IMR-90 (cell line): ENCODE measurements at regions not wholly inside any gene's neighbourhood (a gene's known extent, or its start where the extent isn't known, plus 50 kb on each side); places are given as distances from the start of the nearest gene placed in this dataset.

ENCODE experiments used
- ATAC-seq: fragments of 200-7000 bp; cut with Tn5 transposase; 2 replicates; pipeline ENCODE4 v1.9.1; 2020; ENCODE audit warnings: low read depth, mild to moderate bottlenecking, moderate library complexity
- BruUV-seq: library from RNA; stranded (reverse); fragments of 400-500 nt; replicated peaks from 2 replicates; lab custom pipeline; 2021; lab: Mats Ljungman, UMichigan
- CTCF ChIA-PET: fragments of 300-600 bp; formaldehyde crosslinking; extraction: SDS; loops from one replicate; lab custom pipeline; 2021; ENCODE audit warnings: antibody characterized with exemption; lab: Yijun Ruan, JAX
- POLR2A ChIA-PET: fragments of 300-600 bp; sonication (Branson Sonifier 250); formaldehyde crosslinking; loops from one replicate; lab custom pipeline; 2022; ENCODE audit warnings: antibody characterized with exemption; ENCODE audit not compliant: unreplicated experiment; lab: Charles Lee
- DNase-seq: peaks from one replicate; pipeline ENCODE4 v3.0.0; 2013
- H2AFZ ChIP-seq: replicated peaks from 2 replicates; pipeline ENCODE3; 2013; ENCODE audit warnings: low read length, mild to moderate bottlenecking; ENCODE audit not compliant: poor library complexity
- H2AK5ac ChIP-seq: 2 replicates; pipeline ENCODE4 v1.6.1; 2013; ENCODE audit warnings: low read depth, low read length, inconsistent platforms
- H2AK9ac ChIP-seq: replicated peaks from 2 replicates; pipeline ENCODE3; 2013; ENCODE audit warnings: mild to moderate bottlenecking, low read depth, low read length, moderate library complexity; ENCODE audit not compliant: poor library complexity
- H2BK120ac ChIP-seq: 2 replicates; pipeline ENCODE4 v1.6.1; 2013; ENCODE audit warnings: low read depth, low read length, inconsistent platforms
- H2BK15ac ChIP-seq: 3 replicates; pipeline ENCODE4 v1.6.1; 2013; ENCODE audit warnings: low read depth, low read length, inconsistent platforms
- H2BK20ac ChIP-seq: 2 replicates; pipeline ENCODE4 v1.6.1; 2013; ENCODE audit warnings: low read depth, mild to moderate bottlenecking, inconsistent platforms, low read length, moderate library complexity
- H2BK5ac ChIP-seq: 2 replicates; pipeline ENCODE4 v1.6.1; 2013; ENCODE audit warnings: mild to moderate bottlenecking, low read depth, low read length, inconsistent platforms; ENCODE audit not compliant: poor library complexity, severe bottlenecking
- H3K14ac ChIP-seq: replicated peaks from 2 replicates; pipeline ENCODE4 v1.6.1; 2013; ENCODE audit warnings: low read depth, low read length, inconsistent platforms
- H3K18ac ChIP-seq: 2 replicates; pipeline ENCODE4 v1.6.1; 2013; ENCODE audit warnings: low read depth, low read length, control low read depth
- H3K23ac ChIP-seq: 2 replicates; pipeline ENCODE4 v1.6.1; 2013; ENCODE audit warnings: low read depth, low read length, inconsistent platforms
- H3K27ac ChIP-seq: 2 replicates; pipeline ENCODE4 v1.5.1; 2013; ENCODE audit warnings: mild to moderate bottlenecking, control low read depth, low read length; ENCODE audit not compliant: insufficient read depth
- H3K27me3 ChIP-seq: 2 replicates; pipeline ENCODE4 v1.6.1; 2013; ENCODE audit warnings: low read length; ENCODE audit not compliant: control insufficient read depth, insufficient read depth
- H3K36me3 ChIP-seq: 2 replicates; pipeline ENCODE4 v1.6.1; 2013; ENCODE audit warnings: low read length, mixed read lengths; ENCODE audit not compliant: control insufficient read depth, insufficient read depth
- H3K4ac ChIP-seq: 2 replicates; pipeline ENCODE4 v1.6.1; 2013; ENCODE audit warnings: low read depth, low read length, inconsistent platforms
- H3K4me1 ChIP-seq: 2 replicates; pipeline ENCODE4 v1.6.1; 2013; ENCODE audit warnings: low read length, mixed read lengths; ENCODE audit not compliant: control insufficient read depth, insufficient read depth
- H3K4me2 ChIP-seq: 2 replicates; pipeline ENCODE4 v1.6.1; 2013; ENCODE audit warnings: low read depth, mild to moderate bottlenecking, control low read depth, low read length, moderate library complexity
- H3K4me3 ChIP-seq: 2 replicates; pipeline ENCODE4 v1.5.1; 2013; ENCODE audit warnings: low read depth, mild to moderate bottlenecking, control low read depth, low read length, moderate library complexity; ENCODE audit not compliant: insufficient read depth
- H3K56ac ChIP-seq: 2 replicates; pipeline ENCODE4 v1.6.1; 2013; ENCODE audit warnings: low read length, inconsistent platforms; ENCODE audit not compliant: insufficient read depth; ENCODE audit errors: extremely low read depth
- H3K79me1 ChIP-seq, 2 experiments: 2 replicates each; pipeline ENCODE4 v1.6.1; 2013; ENCODE audit warnings: low read length in 2 of 2, inconsistent platforms in 1 of 2, low read depth in 1 of 2
- H3K9ac ChIP-seq: 2 replicates; pipeline ENCODE4 v1.6.1; 2013; ENCODE audit warnings: low read depth, low read length, control low read depth
- H3K9me1 ChIP-seq: 2 replicates; pipeline ENCODE4 v1.6.1; 2013; ENCODE audit warnings: low read length, inconsistent platforms; ENCODE audit not compliant: insufficient read depth
- H3K9me3 ChIP-seq: 2 replicates; pipeline ENCODE4 v1.6.1; 2013; ENCODE audit warnings: low read length; ENCODE audit not compliant: control insufficient read depth, insufficient read depth
- H4K20me1 ChIP-seq: 2 replicates; pipeline ENCODE4 v1.6.1; 2013; ENCODE audit warnings: low read length, inconsistent platforms; ENCODE audit not compliant: insufficient read depth
- H4K5ac ChIP-seq: 2 replicates; pipeline ENCODE4 v1.6.1; 2013; ENCODE audit warnings: mild to moderate bottlenecking, low read depth, low read length, control low read depth
- H4K8ac ChIP-seq, 2 experiments: 2 replicates each; pipeline ENCODE4 v1.6.1; 2013; ENCODE audit warnings: low read depth in 2 of 2, low read length in 2 of 2, control low read depth in 1 of 2, inconsistent platforms in 1 of 2
- H4K91ac ChIP-seq: 2 replicates; pipeline ENCODE4 v1.6.1; 2013; ENCODE audit warnings: low read depth, low read length, inconsistent platforms; ENCODE audit not compliant: insufficient read depth
- BHLHE40 ChIP-seq: fragments of 150-350 bp; IDR thresholded peaks from 2 replicates; pipeline ENCODE4 v1.6.1; 2016; ENCODE audit warnings: mild to moderate bottlenecking, low read depth, low read length
- CEBPB ChIP-seq: IDR thresholded peaks from 2 replicates; pipeline ENCODE4 v1.6.1; 2012; ENCODE audit warnings: low read depth, low read length, improper control_type of control experiment
- CHD1 ChIP-seq: IDR thresholded peaks from 2 replicates; pipeline ENCODE4 v1.6.1; 2012; ENCODE audit warnings: low read depth, low read length, improper control_type of control experiment
- MAZ ChIP-seq: IDR thresholded peaks from 2 replicates; pipeline ENCODE4 v1.6.1; 2012; ENCODE audit warnings: low read depth, mild to moderate bottlenecking, low read length, improper control_type of control experiment, moderate library complexity, borderline replicate concordance
- NFE2L2 ChIP-seq: fragments of 150-350 bp; IDR thresholded peaks from 2 replicates; pipeline ENCODE4 v1.6.1; 2016; ENCODE audit warnings: low read depth, mild to moderate bottlenecking, low read length
- POLR2A ChIP-seq: IDR thresholded peaks from 2 replicates; pipeline ENCODE4 v1.6.1; 2012; ENCODE audit warnings: mild to moderate bottlenecking, low read depth, low read length
- RAD21 ChIP-seq: IDR thresholded peaks from 2 replicates; pipeline ENCODE4 v1.6.1; 2012; ENCODE audit warnings: low read length, improper control_type of control experiment
- RFX5 ChIP-seq: IDR thresholded peaks from 2 replicates; pipeline ENCODE4 v1.8.0; 2012; ENCODE audit warnings: low read depth, mild to moderate bottlenecking, low read length, moderate library complexity
- SMC3 ChIP-seq: fragments of 150-350 bp; IDR thresholded peaks from 2 replicates; pipeline ENCODE4 v1.6.1; 2016; ENCODE audit warnings: low read depth, mild to moderate bottlenecking, antibody characterized with exemption, low read length, moderate library complexity
- WGBS, 2 experiments: methylation state at CpG; one replicate each; pipeline versions ENCODE4 v1.1.5 to v1.1.7; 2013; ENCODE audit warnings: missing lambda C conversion rate in 2 of 2; ENCODE audit not compliant: insufficient read length in 1 of 2; ENCODE audit errors: extremely low coverage in 2 of 2; 5-methylcytosine and 5-hydroxymethylcytosine counted together
- dilution Hi-C: fragments of 300-500 bp; cut with HindIII; formaldehyde crosslinking; loops from one replicate; pipeline ENCODE4 v1.14.3; 2018; ENCODE audit warnings: low sequenced_read_pairs; ENCODE audit not compliant: unreplicated experiment
- in situ Hi-C: fragments of 300-500 bp; cut with MboI; formaldehyde crosslinking; loops from 3 replicates; pipeline ENCODE4 v1.14.3; 2019; ENCODE audit warnings: low sequenced_read_pairs, inconsistent platforms, mixed read lengths
- intact Hi-C: fragments of 100-400 bp; cut with micrococcal nuclease; formaldehyde crosslinking; loops from 2 replicates; pipeline ENCODE4 v1.10.0; 2022
- TF ChIP-seq, protein P1 (sequence below): fragments of 150-350 bp; IDR thresholded peaks from 2 replicates; pipeline ENCODE4 v1.6.1; 2016; ENCODE audit warnings: low read depth, mild to moderate bottlenecking, low read length, moderate library complexity, borderline replicate concordance
- TF ChIP-seq, protein P2 (sequence below): fragments of 150-350 bp; IDR thresholded peaks from 2 replicates; pipeline ENCODE4 v1.6.1; 2017; ENCODE audit warnings: mild to moderate bottlenecking, antibody characterized with exemption, low read length, low read depth
- TF ChIP-seq, protein P3 (sequence below): conservative IDR thresholded peaks from 2 replicates; pipeline ENCODE4 v1.5.1; 2012; ENCODE audit warnings: mild to moderate bottlenecking, low read depth, low read length, improper control_type of control experiment

DNA sequence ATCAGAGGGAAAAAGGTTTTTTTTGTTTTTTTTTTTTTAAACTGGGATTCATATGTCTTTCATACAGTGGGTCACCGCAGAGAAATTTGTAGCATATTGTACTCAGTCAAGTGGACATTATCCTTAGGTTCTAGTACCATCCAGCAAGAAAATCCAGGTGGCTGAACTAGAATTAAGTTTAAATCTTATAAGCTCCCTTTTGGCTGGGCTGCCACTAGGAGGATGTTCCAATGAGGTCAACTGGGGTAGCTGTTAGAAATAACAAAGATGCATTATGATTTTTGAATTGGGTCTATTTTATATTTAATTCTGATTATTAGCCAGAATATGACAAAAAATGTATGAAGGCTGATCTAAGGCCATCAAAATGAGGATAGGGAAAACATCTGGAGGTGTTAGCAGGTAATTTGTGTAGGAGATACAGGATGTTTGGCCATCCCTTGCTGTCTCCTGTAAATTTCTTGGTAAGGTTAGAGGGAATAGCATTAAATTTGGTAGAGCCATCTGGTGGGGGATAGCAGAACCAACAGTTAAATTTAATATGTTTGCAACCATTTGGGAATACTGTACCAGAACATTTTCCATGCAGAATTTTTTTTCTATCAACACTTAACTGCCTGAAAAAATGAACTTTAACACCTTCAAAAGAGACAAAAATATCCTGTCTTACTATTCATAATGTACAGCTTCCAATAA, 568.5 kb upstream of the B3GALT2 start:
- ChIA-PET CTCF (interaction anchor here (0.6 to 0.7 kb wide), 2 partner anchors 11 to 193 kb away, joined by 3 read pairs; no protein-coding TSS in a partner anchor), POLR2A (no interaction called here)
- Histone ChIP-seq H3K27ac (no peak overlapping the region), H2BK5ac (no peak overlapping the region), H3K36me3 (no peaks in the 10 kb centered on the region), H3K56ac (no peak overlapping the region), H3K79me1 (no peaks in the 10 kb centered on the region), H3K18ac (no peak overlapping the region), H3K14ac (no peak overlapping the region), H3K9me3 (no peaks in the 10 kb centered on the region), H3K27me3 (no peaks in the 10 kb centered on the region), H2BK15ac (no peak overlapping the region), H3K4ac (no peak overlapping the region), H4K91ac (no peak overlapping the region), H2AFZ (no peak overlapping the region), H2BK20ac (no peak overlapping the region), H3K9ac (no peak overlapping the region), H2AK5ac (no peak overlapping the region), H2BK120ac (no peak overlapping the region), H3K4me3 (no peak overlapping the region), H3K9me1 (no peaks in the 10 kb centered on the region), H4K8ac (no peak overlapping the region), H3K4me1 (no peaks in the 10 kb centered on the region; the same call in 1 of the 2 replicates), H4K20me1 (no peaks in the 10 kb centered on the region), H4K5ac (no peak overlapping the region), H3K4me2 (no peak overlapping the region), H3K23ac (no peak overlapping the region), H2AK9ac (no peak overlapping the region)
- TF ChIP-seq RAD21 (peak; percentile 16; the same call in 1 of the 2 replicates), NFE2L2 (no peak), SMC3 (peak; percentile 29; the same call in 1 of the 2 replicates), RFX5 (no peak), CEBPB (no peak), MAZ (no peak), POLR2A (no peak), BHLHE40 (no peak), CHD1 (no peak)
- TF ChIP-seq, protein P1, sequence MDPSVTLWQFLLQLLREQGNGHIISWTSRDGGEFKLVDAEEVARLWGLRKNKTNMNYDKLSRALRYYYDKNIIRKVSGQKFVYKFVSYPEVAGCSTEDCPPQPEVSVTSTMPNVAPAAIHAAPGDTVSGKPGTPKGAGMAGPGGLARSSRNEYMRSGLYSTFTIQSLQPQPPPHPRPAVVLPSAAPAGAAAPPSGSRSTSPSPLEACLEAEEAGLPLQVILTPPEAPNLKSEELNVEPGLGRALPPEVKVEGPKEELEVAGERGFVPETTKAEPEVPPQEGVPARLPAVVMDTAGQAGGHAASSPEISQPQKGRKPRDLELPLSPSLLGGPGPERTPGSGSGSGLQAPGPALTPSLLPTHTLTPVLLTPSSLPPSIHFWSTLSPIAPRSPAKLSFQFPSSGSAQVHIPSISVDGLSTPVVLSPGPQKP, result no peak
- TF ChIP-seq, protein P2, sequence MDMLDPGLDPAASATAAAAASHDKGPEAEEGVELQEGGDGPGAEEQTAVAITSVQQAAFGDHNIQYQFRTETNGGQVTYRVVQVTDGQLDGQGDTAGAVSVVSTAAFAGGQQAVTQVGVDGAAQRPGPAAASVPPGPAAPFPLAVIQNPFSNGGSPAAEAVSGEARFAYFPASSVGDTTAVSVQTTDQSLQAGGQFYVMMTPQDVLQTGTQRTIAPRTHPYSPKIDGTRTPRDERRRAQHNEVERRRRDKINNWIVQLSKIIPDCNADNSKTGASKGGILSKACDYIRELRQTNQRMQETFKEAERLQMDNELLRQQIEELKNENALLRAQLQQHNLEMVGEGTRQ, result no peak
- TF ChIP-seq, protein P3, sequence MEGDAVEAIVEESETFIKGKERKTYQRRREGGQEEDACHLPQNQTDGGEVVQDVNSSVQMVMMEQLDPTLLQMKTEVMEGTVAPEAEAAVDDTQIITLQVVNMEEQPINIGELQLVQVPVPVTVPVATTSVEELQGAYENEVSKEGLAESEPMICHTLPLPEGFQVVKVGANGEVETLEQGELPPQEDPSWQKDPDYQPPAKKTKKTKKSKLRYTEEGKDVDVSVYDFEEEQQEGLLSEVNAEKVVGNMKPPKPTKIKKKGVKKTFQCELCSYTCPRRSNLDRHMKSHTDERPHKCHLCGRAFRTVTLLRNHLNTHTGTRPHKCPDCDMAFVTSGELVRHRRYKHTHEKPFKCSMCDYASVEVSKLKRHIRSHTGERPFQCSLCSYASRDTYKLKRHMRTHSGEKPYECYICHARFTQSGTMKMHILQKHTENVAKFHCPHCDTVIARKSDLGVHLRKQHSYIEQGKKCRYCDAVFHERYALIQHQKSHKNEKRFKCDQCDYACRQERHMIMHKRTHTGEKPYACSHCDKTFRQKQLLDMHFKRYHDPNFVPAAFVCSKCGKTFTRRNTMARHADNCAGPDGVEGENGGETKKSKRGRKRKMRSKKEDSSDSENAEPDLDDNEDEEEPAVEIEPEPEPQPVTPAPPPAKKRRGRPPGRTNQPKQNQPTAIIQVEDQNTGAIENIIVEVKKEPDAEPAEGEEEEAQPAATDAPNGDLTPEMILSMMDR, result no peak
- intact Hi-C loops (no loop called here), dilution Hi-C loops (no loop called here), in situ Hi-C loops (no loop called here)
- DNase-seq (no peak), ATAC-seq (no peak)
- no TSS peak for BruUV-seq
- no CpG with 5 or more reads among the region's 1 CpG for WGBS, 2 experiments
